ENCODE measurements at regions not wholly inside any gene's neighbourhood (a gene's known extent, or its start where the extent isn't known, plus 50 kb on each side); places are given as distances from the start of the nearest gene placed in this dataset.

GRCh38 chr5:58009754-58010153 is 450.1 kb downstream of the PLK2 start:
- Histone ChIP-seq H3K27ac (no peak overlapping the region), H3K36me3 (ENCODE audit: insufficient read depth, low read length) (no peaks in the 10 kb centered on the region), H3K4me3 (no peak overlapping the region), H3K9me3 (ENCODE audit: low read depth, low read length) (no peaks in the 10 kb centered on the region), H3K9ac (ENCODE audit: insufficient read length) (no peak overlapping the region)
- DNase-seq (ENCODE audit: low read depth, low spot score) = peak; percentile 39
- TF ChIP-seq EZH2 (IDR thresholded peaks at IDR 0.05) (no peak), FOXP2 (optimal IDR thresholded peaks at IDR 0.05; ENCODE audit: control extremely low read depth, extremely low read length, insufficient read depth) (no peak), POLR2AphosphoS5 (IDR thresholded peaks at IDR 0.05; ENCODE audit: borderline replicate concordance, low read depth, low read length) (no peak)

- no peak for DNase-seq (ENCODE audit: low read depth, low spot score)
- TF ChIP-seq EZH2 (IDR thresholded peaks at IDR 0.05) (no peak), FOXP2 (optimal IDR thresholded peaks at IDR 0.05; ENCODE audit: control extremely low read depth, extremely low read length, insufficient read depth) (no peak), POLR2AphosphoS5 (IDR thresholded peaks at IDR 0.05; ENCODE audit: borderline replicate concordance, low read depth, low read length) (no peak)
- H3K36me3 ChIP-seq (ENCODE audit: insufficient read depth, low read length) = no peaks in the 10 kb centered on the region
- H3K4me3 ChIP-seq = no peak overlapping the region
- H3K9ac ChIP-seq (ENCODE audit: insufficient read length) = no peak overlapping the region
- H3K9me3 ChIP-seq (ENCODE audit: low read depth, low read length) = no peaks in the 10 kb centered on the region
- no peak overlapping the region for H3K27ac ChIP-seq
Measured at GRCh38 chr5:58002323-58002722, 457.6 kb downstream of the PLK2 start.

GRCh38 chr5:57993866-57994265 is 466.0 kb downstream of the PLK2 start:
- Histone ChIP-seq H3K27ac (no peak overlapping the region), H3K4me3 (no peak overlapping the region), H3K9ac (ENCODE audit: insufficient read length) (no peak overlapping the region), H3K36me3 (ENCODE audit: insufficient read depth, low read length) (no peaks in the 10 kb centered on the region), H3K9me3 (ENCODE audit: low read depth, low read length) (no peaks in the 10 kb centered on the region)
- DNase-seq (ENCODE audit: low read depth, low spot score) = no peak
- TF ChIP-seq POLR2AphosphoS5 (IDR thresholded peaks at IDR 0.05; ENCODE audit: borderline replicate concordance, low read depth, low read length) = no peak
- TF ChIP-seq EZH2 (IDR thresholded peaks at IDR 0.05) = no peak
- no peak for TF ChIP-seq FOXP2 (optimal IDR thresholded peaks at IDR 0.05; ENCODE audit: control extremely low read depth, extremely low read length, insufficient read depth)

- H3K9ac ChIP-seq (ENCODE audit: insufficient read length) = no peak overlapping the region
- H3K36me3 ChIP-seq (ENCODE audit: insufficient read depth, low read length) = no peaks in the 10 kb centered on the region
- no peak for DNase-seq (ENCODE audit: low read depth, low spot score)
- TF ChIP-seq EZH2 (IDR thresholded peaks at IDR 0.05) (no peak), FOXP2 (optimal IDR thresholded peaks at IDR 0.05; ENCODE audit: control extremely low read depth, extremely low read length, insufficient read depth) (no peak), POLR2AphosphoS5 (IDR thresholded peaks at IDR 0.05; ENCODE audit: borderline replicate concordance, low read depth, low read length) (no peak)
- no peak overlapping the region for H3K27ac ChIP-seq
- no peak overlapping the region for H3K4me3 ChIP-seq
- H3K9me3 ChIP-seq (ENCODE audit: low read depth, low read length) = no peaks in the 10 kb centered on the region
Measured at GRCh38 chr5:57989378-57989777, 470.5 kb downstream of the PLK2 start.

- no peak overlapping the region for H3K9ac ChIP-seq (ENCODE audit: insufficient read length)
- H3K4me3 ChIP-seq = no peak overlapping the region
- no peak for DNase-seq (ENCODE audit: low read depth, low spot score)
- TF ChIP-seq FOXP2 (optimal IDR thresholded peaks at IDR 0.05; ENCODE audit: control extremely low read depth, extremely low read length, insufficient read depth) = no peak
- no peak for TF ChIP-seq EZH2 (IDR thresholded peaks at IDR 0.05)
- TF ChIP-seq POLR2AphosphoS5 (IDR thresholded peaks at IDR 0.05; ENCODE audit: borderline replicate concordance, low read depth, low read length) = no peak
- H3K9me3 ChIP-seq (ENCODE audit: low read depth, low read length) = no peaks in the 10 kb centered on the region
- no peak overlapping the region for H3K27ac ChIP-seq
- H3K36me3 ChIP-seq (ENCODE audit: insufficient read depth, low read length) = no peaks in the 10 kb centered on the region
Measured at GRCh38 chr5:57988813-57989212, 471.1 kb downstream of the PLK2 start.

- no peaks in the 10 kb centered on the region for H3K36me3 ChIP-seq (ENCODE audit: insufficient read depth, low read length)
- no peaks in the 10 kb centered on the region for H3K9me3 ChIP-seq (ENCODE audit: low read depth, low read length)
- H3K27ac ChIP-seq = no peak overlapping the region
- DNase-seq (ENCODE audit: low read depth, low spot score) = no peak
- no peak overlapping the region for H3K9ac ChIP-seq (ENCODE audit: insufficient read length)
- H3K4me3 ChIP-seq = no peak overlapping the region
- no peak for TF ChIP-seq POLR2AphosphoS5 (IDR thresholded peaks at IDR 0.05; ENCODE audit: borderline replicate concordance, low read depth, low read length)
- TF ChIP-seq EZH2 (IDR thresholded peaks at IDR 0.05) = no peak
- TF ChIP-seq FOXP2 (optimal IDR thresholded peaks at IDR 0.05; ENCODE audit: control extremely low read depth, extremely low read length, insufficient read depth) = no peak
Measured at GRCh38 chr5:57987552-57987951, 472.3 kb downstream of the PLK2 start.

GRCh38 chr5:57986761-57987341 is 473.0 kb downstream of the PLK2 start:
- no peak overlapping the region for H3K4me3 ChIP-seq
- no peak overlapping the region for H3K9ac ChIP-seq (ENCODE audit: insufficient read length)
- no peaks in the 10 kb centered on the region for H3K36me3 ChIP-seq (ENCODE audit: insufficient read depth, low read length)
- no peak for DNase-seq (ENCODE audit: low read depth, low spot score)
- H3K9me3 ChIP-seq (ENCODE audit: low read depth, low read length) = no peaks in the 10 kb centered on the region
- no peak for TF ChIP-seq EZH2 (IDR thresholded peaks at IDR 0.05)
- no peak for TF ChIP-seq POLR2AphosphoS5 (IDR thresholded peaks at IDR 0.05; ENCODE audit: borderline replicate concordance, low read depth, low read length)
- no peak for TF ChIP-seq FOXP2 (optimal IDR thresholded peaks at IDR 0.05; ENCODE audit: control extremely low read depth, extremely low read length, insufficient read depth)
- H3K27ac ChIP-seq = no peak overlapping the region

- Histone ChIP-seq H3K9ac (ENCODE audit: insufficient read length) (no peak overlapping the region), H3K4me3 (no peak overlapping the region), H3K9me3 (ENCODE audit: low read depth, low read length) (no peaks in the 10 kb centered on the region), H3K27ac (no peak overlapping the region), H3K36me3 (ENCODE audit: insufficient read depth, low read length) (no peaks in the 10 kb centered on the region)
- TF ChIP-seq FOXP2 (optimal IDR thresholded peaks at IDR 0.05; ENCODE audit: control extremely low read depth, extremely low read length, insufficient read depth) = no peak
- no peak for DNase-seq (ENCODE audit: low read depth, low spot score)
Measured at GRCh38 chr5:57983426-57983825, 476.5 kb downstream of the PLK2 start.

- H3K27ac ChIP-seq = no peak overlapping the region
- H3K9ac ChIP-seq (ENCODE audit: insufficient read length) = no peak overlapping the region
- H3K9me3 ChIP-seq (ENCODE audit: low read depth, low read length) = no peaks in the 10 kb centered on the region
- no peaks in the 10 kb centered on the region for H3K36me3 ChIP-seq (ENCODE audit: insufficient read depth, low read length)
- DNase-seq (ENCODE audit: low read depth, low spot score) = no peak
- TF ChIP-seq FOXP2 (optimal IDR thresholded peaks at IDR 0.05; ENCODE audit: control extremely low read depth, extremely low read length, insufficient read depth) (no peak), POLR2AphosphoS5 (IDR thresholded peaks at IDR 0.05; ENCODE audit: borderline replicate concordance, low read depth, low read length) (no peak), EZH2 (IDR thresholded peaks at IDR 0.05) (no peak)
- H3K4me3 ChIP-seq = no peak overlapping the region
Measured at GRCh38 chr5:57979671-57980070, 480.2 kb downstream of the PLK2 start.

All from SK-N-MC (cell line).